ENCODE measurements at regions not wholly inside any gene's neighbourhood (a gene's known extent, or its start where the extent isn't known, plus 50 kb on each side); places are given as distances from the start of the nearest gene placed in this dataset.

GRCh38 chr6:12414096-12414675 is 124.0 kb downstream of the EDN1 start:
- DNase-seq (ENCODE audit: low read depth, low spot score) = no peak
- in situ Hi-C loops (cut with HindIII; ENCODE audit: low pct_unique_long_range_greater_than_20kb, low sequenced_read_pairs) = no loop called here

GRCh38 chr6:12415980-12416598 is 125.9 kb downstream of the EDN1 start:
- in situ Hi-C loops (cut with HindIII; ENCODE audit: low pct_unique_long_range_greater_than_20kb, low sequenced_read_pairs) = no loop called here
- no peak for DNase-seq (ENCODE audit: low read depth, low spot score)

- in situ Hi-C loops (cut with HindIII; ENCODE audit: low pct_unique_long_range_greater_than_20kb, low sequenced_read_pairs) = no loop called here
- no peak for DNase-seq (ENCODE audit: low read depth, low spot score)
Measured at GRCh38 chr6:12417191-12417590, 127.0 kb downstream of the EDN1 start.

- no peak for DNase-seq (ENCODE audit: low read depth, low spot score)
- in situ Hi-C loops (cut with HindIII; ENCODE audit: low pct_unique_long_range_greater_than_20kb, low sequenced_read_pairs) = no loop called here
Measured at GRCh38 chr6:12418946-12419345, 128.8 kb downstream of the EDN1 start.

- no peak for DNase-seq (ENCODE audit: low read depth, low spot score)
- in situ Hi-C loops (cut with HindIII; ENCODE audit: low pct_unique_long_range_greater_than_20kb, low sequenced_read_pairs) = no loop called here
Measured at GRCh38 chr6:12419631-12420272, 129.6 kb downstream of the EDN1 start.

GRCh38 chr6:12420626-12421025 is 130.5 kb downstream of the EDN1 start:
- in situ Hi-C loops (cut with HindIII; ENCODE audit: low pct_unique_long_range_greater_than_20kb, low sequenced_read_pairs) = no loop called here
- DNase-seq (ENCODE audit: low read depth, low spot score) = no peak

- DNase-seq (ENCODE audit: low read depth, low spot score) = no peak
Measured at GRCh38 chr6:12421596-12421995, 131.4 kb downstream of the EDN1 start.

GRCh38 chr6:12422848-12423247 is 132.7 kb downstream of the EDN1 start:
- in situ Hi-C loops (cut with HindIII; ENCODE audit: low pct_unique_long_range_greater_than_20kb, low sequenced_read_pairs) = no loop called here

More at GRCh38 chr6:12421596-12421995, 131.4 kb downstream of the EDN1 start:
- in situ Hi-C loops (cut with HindIII; ENCODE audit: low pct_unique_long_range_greater_than_20kb, low sequenced_read_pairs) = no loop called here

GRCh38 chr6:12423832-12424231 is 133.7 kb downstream of the EDN1 start:
- in situ Hi-C loops (cut with HindIII; ENCODE audit: low pct_unique_long_range_greater_than_20kb, low sequenced_read_pairs) = no loop called here

More at GRCh38 chr6:12422848-12423247, 132.7 kb downstream of the EDN1 start:
- no peak for DNase-seq (ENCODE audit: low read depth, low spot score)

GRCh38 chr6:12426121-12426520 is 136.0 kb downstream of the EDN1 start:
- in situ Hi-C loops (cut with HindIII; ENCODE audit: low pct_unique_long_range_greater_than_20kb, low sequenced_read_pairs) = no loop called here
- DNase-seq (ENCODE audit: low read depth, low spot score) = no peak

More at GRCh38 chr6:12423832-12424231, 133.7 kb downstream of the EDN1 start:
- DNase-seq (ENCODE audit: low read depth, low spot score) = no peak

GRCh38 chr6:12431023-12431422 is 140.9 kb downstream of the EDN1 start:
- in situ Hi-C loops (cut with HindIII; ENCODE audit: low pct_unique_long_range_greater_than_20kb, low sequenced_read_pairs) = no loop called here
- no peak for DNase-seq (ENCODE audit: low read depth, low spot score)

- in situ Hi-C loops (cut with HindIII; ENCODE audit: low pct_unique_long_range_greater_than_20kb, low sequenced_read_pairs) = no loop called here
- DNase-seq (ENCODE audit: low read depth, low spot score) = no peak
Measured at GRCh38 chr6:12436224-12436623, 146.1 kb downstream of the EDN1 start.

GRCh38 chr6:12436683-12437082 is 146.5 kb downstream of the EDN1 start:
- in situ Hi-C loops (cut with HindIII; ENCODE audit: low pct_unique_long_range_greater_than_20kb, low sequenced_read_pairs) = no loop called here
- DNase-seq (ENCODE audit: low read depth, low spot score) = no peak

GRCh38 chr6:12439296-12439695 is 149.1 kb downstream of the EDN1 start:
- DNase-seq (ENCODE audit: low read depth, low spot score) = no peak
- in situ Hi-C loops (cut with HindIII; ENCODE audit: low pct_unique_long_range_greater_than_20kb, low sequenced_read_pairs) = no loop called here

- DNase-seq (ENCODE audit: low read depth, low spot score) = no peak
- in situ Hi-C loops (cut with HindIII; ENCODE audit: low pct_unique_long_range_greater_than_20kb, low sequenced_read_pairs) = no loop called here
Measured at GRCh38 chr6:12440981-12441380, 150.8 kb downstream of the EDN1 start.

- in situ Hi-C loops (cut with HindIII; ENCODE audit: low pct_unique_long_range_greater_than_20kb, low sequenced_read_pairs) = no loop called here
- no peak for DNase-seq (ENCODE audit: low read depth, low spot score)
Measured at GRCh38 chr6:12442455-12442854, 152.3 kb downstream of the EDN1 start.

- in situ Hi-C loops (cut with HindIII; ENCODE audit: low pct_unique_long_range_greater_than_20kb, low sequenced_read_pairs) = no loop called here
- no peak for DNase-seq (ENCODE audit: low read depth, low spot score)
Measured at GRCh38 chr6:12446394-12446793, 156.2 kb downstream of the EDN1 start.

- in situ Hi-C loops (cut with HindIII; ENCODE audit: low pct_unique_long_range_greater_than_20kb, low sequenced_read_pairs) = no loop called here
Measured at GRCh38 chr6:12449447-12449846, 159.3 kb downstream of the EDN1 start.

GRCh38 chr6:12450467-12450866 is 160.3 kb downstream of the EDN1 start:
- DNase-seq (ENCODE audit: low read depth, low spot score) = no peak
- in situ Hi-C loops (cut with HindIII; ENCODE audit: low pct_unique_long_range_greater_than_20kb, low sequenced_read_pairs) = no loop called here

More at GRCh38 chr6:12449447-12449846, 159.3 kb downstream of the EDN1 start:
- DNase-seq (ENCODE audit: low read depth, low spot score) = no peak
